ENCODE measurements at regions not wholly inside any gene's neighbourhood (a gene's known extent, or its start where the extent isn't known, plus 50 kb on each side); places are given as distances from the start of the nearest gene placed in this dataset.

- no peak for TF ChIP-seq POLR2A (IDR thresholded peaks at IDR 0.05)
- TF ChIP-seq CTCF (IDR thresholded peaks at IDR 0.05), result no peak
- H3K36me3 ChIP-seq, result no peaks in the 10 kb centered on the region
- H3K9me3 ChIP-seq, result peaks cover 0 to 4% (median 1%) of the 10 kb centered on the region in 4 donors
Measured at GRCh38 chr9:108654566-108654965, 201.2 kb downstream of the ACTL7B start.

GRCh38 chr9:108652851-108653250, 202.9 kb downstream of the ACTL7B start:
- TF ChIP-seq POLR2A (IDR thresholded peaks at IDR 0.05) (no peak), CTCF (IDR thresholded peaks at IDR 0.05) (no peak)
- DNase-seq, result no peak
- H3K27ac ChIP-seq, result no peak overlapping the region
- H3K4me1 ChIP-seq, result no peaks in the 10 kb centered on the region
- no peak overlapping the region for H3K4me3 ChIP-seq
- no peaks in the 10 kb centered on the region for H3K27me3 ChIP-seq
- no peaks in the 10 kb centered on the region for H3K36me3 ChIP-seq
- H3K9me3 ChIP-seq, result no peaks in the 10 kb centered on the region

More at GRCh38 chr9:108654566-108654965, 201.2 kb downstream of the ACTL7B start:
- no peak overlapping the region for H3K4me3 ChIP-seq
- no peaks in the 10 kb centered on the region for H3K27me3 ChIP-seq
- H3K4me1 ChIP-seq, result no peaks in the 10 kb centered on the region
- DNase-seq, result no peak
- no peak overlapping the region for H3K27ac ChIP-seq

DNA sequence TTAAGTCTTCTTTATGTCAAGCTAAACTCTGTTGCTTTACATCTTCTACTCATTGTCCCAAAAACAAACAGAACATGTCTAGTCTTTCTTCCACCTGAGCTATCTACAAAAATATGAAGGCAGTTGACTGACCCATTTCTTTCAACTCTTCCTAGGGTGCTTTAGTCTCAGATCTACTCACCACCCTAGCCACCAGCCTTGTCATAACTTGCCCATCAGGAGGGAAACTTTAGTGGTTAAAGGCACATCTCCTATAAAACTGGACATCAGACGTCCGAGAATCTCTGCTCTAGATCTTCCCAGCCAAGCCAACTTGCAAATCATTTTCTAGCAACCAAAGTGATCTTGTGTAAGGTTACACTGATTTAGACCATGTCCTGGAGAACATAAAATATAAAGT, 205.0 kb downstream of the ACTL7B start:
- no peaks in the 10 kb centered on the region for H3K9me3 ChIP-seq
- H3K27ac ChIP-seq, result no peak overlapping the region
- no peaks in the 10 kb centered on the region for H3K4me1 ChIP-seq
- H3K27me3 ChIP-seq, result no peaks in the 10 kb centered on the region
- no peaks in the 10 kb centered on the region for H3K36me3 ChIP-seq
- no peak overlapping the region for H3K4me3 ChIP-seq
- DNase-seq, result no peak
- TF ChIP-seq CTCF (IDR thresholded peaks at IDR 0.05) (no peak), POLR2A (IDR thresholded peaks at IDR 0.05) (no peak)

GRCh38 chr9:108645520-108645919, 210.3 kb downstream of the ACTL7B start:
- Histone ChIP-seq H3K4me3 (no peak overlapping the region), H3K27me3 (no peaks in the 10 kb centered on the region), H3K27ac (no peak overlapping the region), H3K36me3 (no peaks in the 10 kb centered on the region), H3K4me1 (no peaks in the 10 kb centered on the region), H3K9me3 (no peaks in the 10 kb centered on the region)
- DNase-seq, result no peak
- no peak for TF ChIP-seq CTCF (IDR thresholded peaks at IDR 0.05)
- no peak for TF ChIP-seq POLR2A (IDR thresholded peaks at IDR 0.05)

GRCh38 chr9:108643731-108644510, 211.9 kb downstream of the ACTL7B start:
- H3K4me1 ChIP-seq, result no peaks in the 10 kb centered on the region
- H3K27me3 ChIP-seq, result no peaks in the 10 kb centered on the region
- no peak for TF ChIP-seq CTCF (IDR thresholded peaks at IDR 0.05)
- no peak for TF ChIP-seq POLR2A (IDR thresholded peaks at IDR 0.05)
- no peak overlapping the region for H3K27ac ChIP-seq
- DNase-seq, result no peak
- H3K4me3 ChIP-seq, result no peak overlapping the region
- no peaks in the 10 kb centered on the region for H3K9me3 ChIP-seq
- H3K36me3 ChIP-seq, result no peaks in the 10 kb centered on the region
